Muscle layer of duodenum (tissue), 2 donors: ENCODE measurements at regions not wholly inside any gene's neighbourhood (a gene's known extent, or its start where the extent isn't known, plus 50 kb on each side); places are given as distances from the start of the nearest gene placed in this dataset.
"Not testable (repeated sequence)": the region's sequence is repeated elsewhere in the genome, so short reads cannot be mapped to it uniquely, and the experiment has no call there.

Source experiments
- H3K27ac ChIP-seq: one replicate; pipeline ENCODE4 v1.7.0; 2013; ENCODE audit warnings: mild to moderate bottlenecking, low read length
- H3K27me3 ChIP-seq: one replicate; pipeline ENCODE4 v1.7.0; 2013; ENCODE audit warnings: low read depth, mild to moderate bottlenecking, control low read depth, low read length
- H3K36me3 ChIP-seq, 2 donors: one replicate each; pipeline ENCODE4 v1.7.0; 2013; ENCODE audit warnings: low read length in 2 of 2, control low read depth in 1 of 2, mild to moderate bottlenecking in 1 of 2; ENCODE audit not compliant: insufficient read depth in 2 of 2, control insufficient read depth in 1 of 2
- H3K4me1 ChIP-seq, 2 donors: one replicate each; pipeline ENCODE4 v1.7.0; 2013; ENCODE audit warnings: low read length in 2 of 2, mild to moderate bottlenecking in 2 of 2, control low read depth in 1 of 2, moderate library complexity in 1 of 2; ENCODE audit not compliant: insufficient read depth in 2 of 2, control insufficient read depth in 1 of 2
- H3K4me3 ChIP-seq, 2 donors: one replicate each; pipeline ENCODE4 v1.7.0; 2013; ENCODE audit warnings: low read length in 2 of 2, low read depth in 1 of 2, mild to moderate bottlenecking in 1 of 2
- H3K9me3 ChIP-seq, 2 donors: one replicate each; pipeline ENCODE4 v1.7.0; 2013; ENCODE audit warnings: low read length in 2 of 2, control low read depth in 1 of 2, mild to moderate bottlenecking in 1 of 2; ENCODE audit not compliant: control insufficient read depth in 1 of 2
- donor health status: healthy.

GRCh38 chr7:34333184-34333583 lies 324.8 kb upstream of the NPSR1 start:
- Histone ChIP-seq H3K9me3 (no peaks in the 10 kb centered on the region), H3K36me3 (no peaks in the 10 kb centered on the region), H3K4me1 (no peaks in the 10 kb centered on the region), H3K4me3 (no peak overlapping the region), H3K27ac (no peak overlapping the region), H3K27me3 (no peaks in the 10 kb centered on the region)

DNA sequence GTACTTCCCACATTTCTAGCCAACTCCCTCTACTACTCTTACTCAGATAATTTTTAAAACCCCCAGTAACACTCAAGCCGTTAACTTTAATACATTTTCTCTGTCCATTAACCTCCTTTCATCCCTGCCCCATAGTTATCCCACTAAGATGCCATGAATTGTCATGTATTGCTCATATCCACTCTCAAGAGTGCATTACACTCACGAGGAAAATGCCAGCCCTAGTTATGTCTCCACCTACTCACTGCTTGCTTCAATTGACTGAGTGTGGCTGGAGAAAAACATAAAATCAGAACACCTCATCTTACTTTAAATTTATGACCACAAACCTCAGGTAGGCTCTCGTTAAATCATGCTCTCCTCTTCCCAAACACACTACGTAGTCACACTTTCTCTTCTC lies 324.1 kb upstream of the NPSR1 start:
- Histone ChIP-seq H3K4me1 (no peaks in the 10 kb centered on the region), H3K27ac (no peak overlapping the region), H3K27me3 (no peaks in the 10 kb centered on the region), H3K36me3 (no peaks in the 10 kb centered on the region), H3K4me3 (no peak overlapping the region), H3K9me3 (no peaks in the 10 kb centered on the region)

- no peaks in the 10 kb centered on the region for H3K4me1 ChIP-seq
- H3K27ac ChIP-seq = no peak overlapping the region
- no peak overlapping the region for H3K4me3 ChIP-seq
- H3K27me3 ChIP-seq = no peaks in the 10 kb centered on the region
- H3K36me3 ChIP-seq = no peaks in the 10 kb centered on the region
- no peaks in the 10 kb centered on the region for H3K9me3 ChIP-seq
Measured at GRCh38 chr7:34337163-34337562, 320.9 kb upstream of the NPSR1 start.

DNA sequence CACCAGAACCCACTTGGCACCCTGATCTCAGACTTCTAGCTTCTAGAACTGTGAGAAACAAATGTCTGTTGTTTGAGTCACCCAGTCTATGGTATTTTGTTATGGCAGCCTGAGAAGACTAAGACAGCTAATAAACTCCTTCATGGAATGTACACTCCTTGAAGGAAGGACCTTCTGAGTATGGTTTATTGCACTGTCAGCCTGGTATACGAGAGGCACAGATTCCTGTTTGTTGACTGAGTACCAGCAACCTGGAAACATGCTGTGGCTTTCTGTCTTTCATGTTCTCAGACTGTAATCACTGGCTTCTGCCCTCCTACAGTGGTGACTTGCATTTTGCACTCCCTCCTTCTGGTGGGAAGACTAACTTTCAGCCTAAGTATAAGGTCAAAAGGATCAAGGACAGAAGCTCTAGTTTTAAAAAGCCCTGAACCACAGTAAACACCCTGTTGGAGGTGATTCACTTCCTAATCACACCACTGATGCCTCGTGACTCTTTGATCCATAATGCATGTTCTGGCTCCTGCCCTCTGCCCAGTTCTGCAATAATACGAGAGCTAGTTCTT lies 319.0 kb upstream of the NPSR1 start:
- no peak overlapping the region for H3K27ac ChIP-seq
- no peaks in the 10 kb centered on the region for H3K27me3 ChIP-seq
- no peaks in the 10 kb centered on the region for H3K4me1 ChIP-seq
- H3K4me3 ChIP-seq = no peak overlapping the region
- H3K36me3 ChIP-seq = no peaks in the 10 kb centered on the region
- no peaks in the 10 kb centered on the region for H3K9me3 ChIP-seq

DNA sequence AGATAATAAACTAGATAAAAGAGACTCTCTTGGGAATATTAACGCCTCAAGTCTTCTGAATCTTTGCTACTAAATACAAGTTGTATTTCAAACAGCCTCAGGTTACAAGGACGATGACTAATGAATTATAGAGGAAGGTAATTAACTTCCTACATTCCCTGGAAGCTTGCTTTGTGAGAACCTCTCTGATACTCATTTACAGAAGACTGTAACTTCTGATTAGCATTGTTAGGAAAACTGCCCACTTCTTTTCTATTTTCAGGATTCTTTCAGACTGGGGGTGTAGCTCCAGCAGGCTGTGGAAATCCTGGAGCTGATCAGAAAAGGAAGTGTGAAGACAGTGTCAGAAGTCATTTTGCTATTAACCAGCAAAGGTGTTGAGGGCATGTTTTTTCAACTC lies 316.7 kb upstream of the NPSR1 start:
- Histone ChIP-seq H3K36me3 (no peaks in the 10 kb centered on the region), H3K27ac (no peak overlapping the region), H3K4me3 (no peak overlapping the region), H3K4me1 (no peaks in the 10 kb centered on the region), H3K9me3 (no peaks in the 10 kb centered on the region), H3K27me3 (no peaks in the 10 kb centered on the region)

- Histone ChIP-seq H3K27me3 (no peaks in the 10 kb centered on the region), H3K36me3 (no peaks in the 10 kb centered on the region), H3K4me3 (no peak overlapping the region), H3K27ac (no peak overlapping the region), H3K9me3 (no peaks in the 10 kb centered on the region), H3K4me1 (no peaks in the 10 kb centered on the region)
Measured at GRCh38 chr7:34342387-34342786, 315.6 kb upstream of the NPSR1 start.

GRCh38 chr7:34343667-34344066 lies 314.4 kb upstream of the NPSR1 start:
- Histone ChIP-seq H3K27me3 (no peaks in the 10 kb centered on the region), H3K9me3 (no peaks in the 10 kb centered on the region), H3K27ac (no peak overlapping the region), H3K36me3 (no peaks in the 10 kb centered on the region), H3K4me3 (no peak overlapping the region), H3K4me1 (no peaks in the 10 kb centered on the region)

DNA sequence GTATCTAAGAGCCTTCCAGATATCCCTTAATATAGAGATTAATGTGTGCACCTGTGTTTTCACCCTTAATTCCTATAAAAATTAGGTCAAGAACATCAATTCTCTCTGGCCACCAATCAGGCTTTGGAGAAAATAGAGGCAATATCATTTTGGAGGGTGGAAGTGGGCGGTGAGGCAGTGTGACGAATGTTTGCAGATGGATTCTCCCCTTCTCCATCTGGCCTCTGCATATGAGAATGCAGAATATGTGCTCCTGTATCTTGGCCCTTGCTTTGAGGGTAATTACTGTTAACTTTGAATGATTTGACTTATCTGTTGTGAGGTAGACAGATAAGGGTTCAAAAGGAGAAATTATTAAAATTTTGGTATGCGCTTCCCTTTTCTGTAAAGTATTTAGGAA lies 304.0 kb upstream of the NPSR1 start:
- Histone ChIP-seq H3K36me3 (no peaks in the 10 kb centered on the region), H3K4me1 (no peaks in the 10 kb centered on the region), H3K27ac (no peak overlapping the region), H3K4me3 (no peak overlapping the region), H3K27me3 (no peaks in the 10 kb centered on the region), H3K9me3 (no peaks in the 10 kb centered on the region)

DNA sequence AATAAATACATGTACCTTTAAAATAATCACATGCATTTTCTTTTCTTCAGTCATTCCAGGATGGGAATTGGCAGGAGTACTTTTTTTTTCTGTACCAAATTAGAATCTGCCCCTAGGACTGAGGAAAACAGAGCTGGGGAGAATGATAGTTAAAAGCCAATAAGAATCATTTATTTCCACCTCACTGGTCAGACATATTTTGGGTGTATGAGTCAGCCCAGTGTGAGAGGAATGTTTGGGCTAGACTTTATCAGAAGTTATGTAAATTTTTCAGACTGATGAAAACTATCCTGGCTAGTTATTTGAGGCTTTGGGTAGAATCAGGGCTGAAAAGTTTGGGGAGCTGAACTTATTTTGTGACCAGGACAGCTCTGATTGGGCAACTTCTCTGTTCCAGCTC lies 303.1 kb upstream of the NPSR1 start:
- Histone ChIP-seq H3K9me3 (no peaks in the 10 kb centered on the region), H3K27me3 (no peaks in the 10 kb centered on the region), H3K36me3 (no peaks in the 10 kb centered on the region), H3K4me3 (no peak overlapping the region), H3K27ac (no peak overlapping the region), H3K4me1 (no peaks in the 10 kb centered on the region)

GRCh38 chr7:34357068-34357467 lies 300.9 kb upstream of the NPSR1 start:
- H3K9me3 ChIP-seq = no peaks in the 10 kb centered on the region
- no peak overlapping the region for H3K27ac ChIP-seq
- H3K27me3 ChIP-seq = no peaks in the 10 kb centered on the region
- no peaks in the 10 kb centered on the region for H3K4me1 ChIP-seq
- H3K4me3 ChIP-seq = no peak overlapping the region
- H3K36me3 ChIP-seq = no peaks in the 10 kb centered on the region

GRCh38 chr7:34357946-34358345 lies 300.1 kb upstream of the NPSR1 start:
- no peak overlapping the region for H3K4me3 ChIP-seq
- no peaks in the 10 kb centered on the region for H3K27me3 ChIP-seq
- no peaks in the 10 kb centered on the region for H3K36me3 ChIP-seq
- H3K27ac ChIP-seq = no peak overlapping the region
- no peaks in the 10 kb centered on the region for H3K4me1 ChIP-seq
- no peaks in the 10 kb centered on the region for H3K9me3 ChIP-seq

- H3K36me3 ChIP-seq, H3K4me3 ChIP-seq, H3K4me1 ChIP-seq, H3K9me3 ChIP-seq, H3K27ac ChIP-seq, H3K27me3 ChIP-seq: not testable (repeated sequence)
Measured at GRCh38 chr7:34358578-34358977, 299.4 kb upstream of the NPSR1 start.
